ENCODE measurements at regions not wholly inside any gene's neighbourhood (a gene's known extent, or its start where the extent isn't known, plus 50 kb on each side); places are given as distances from the start of the nearest gene placed in this dataset.

- BruUV-seq (replicated peaks) = no TSS peak
- Histone ChIP-seq H3K9me3 (ENCODE audit: low read depth, low read length, poor library complexity, severe bottlenecking) (no peaks in the 10 kb centered on the region), H3K4me1 (ENCODE audit: insufficient read depth, low read length, poor library complexity, severe bottlenecking) (peaks cover 3% of the 10 kb centered on the region), H3K27ac (ENCODE audit: low read depth, low read length, poor library complexity, severe bottlenecking) (no peak overlapping the region), H3K4me3 (ENCODE audit: low read depth, low read length, poor library complexity, severe bottlenecking) (no peak overlapping the region), H3K27me3 (replicated peaks; ENCODE audit: insufficient read depth, low read depth, low read length, poor library complexity) (no peaks in the 10 kb centered on the region), H3K36me3 (ENCODE audit: insufficient read depth, low read length, poor library complexity, severe bottlenecking) (no peaks in the 10 kb centered on the region)
- ChIA-PET CTCF (no interaction called here), POLR2A (ENCODE audit: low non-redundant PET) (no interaction called here)
- no peak for DNase-seq (ENCODE audit: low spot score)
- TF ChIP-seq CTCF (conservative IDR thresholded peaks at IDR 0.05; ENCODE audit: low read depth, low read length) = no peak
- no peak for TF ChIP-seq EZH2 (IDR thresholded peaks at IDR 0.05; ENCODE audit: borderline replicate concordance, low read depth, low read length, poor library complexity, severe bottlenecking)
- intact Hi-C loops (cut with micrococcal nuclease; ENCODE audit: unreplicated experiment) = loop anchor here (10.0 kb wide), 2 partner anchors 228 to 518 kb away; no protein-coding TSS in a partner anchor
Measured at GRCh38 chr3:162082516-162082915, 585.9 kb downstream of the OTOL1 start.

GRCh38 chr3:162087361-162087760 is 590.8 kb downstream of the OTOL1 start:
- Histone ChIP-seq H3K4me3 (ENCODE audit: low read depth, low read length, poor library complexity, severe bottlenecking) (no peak overlapping the region), H3K27me3 (replicated peaks; ENCODE audit: insufficient read depth, low read depth, low read length, poor library complexity) (no peaks in the 10 kb centered on the region), H3K36me3 (ENCODE audit: insufficient read depth, low read length, poor library complexity, severe bottlenecking) (no peaks in the 10 kb centered on the region), H3K27ac (ENCODE audit: low read depth, low read length, poor library complexity, severe bottlenecking) (no peak overlapping the region), H3K4me1 (ENCODE audit: insufficient read depth, low read length, poor library complexity, severe bottlenecking) (peaks cover 16% of the 10 kb centered on the region), H3K9me3 (ENCODE audit: low read depth, low read length, poor library complexity, severe bottlenecking) (no peaks in the 10 kb centered on the region)
- TF ChIP-seq CTCF (conservative IDR thresholded peaks at IDR 0.05; ENCODE audit: low read depth, low read length) (no peak), EZH2 (IDR thresholded peaks at IDR 0.05; ENCODE audit: borderline replicate concordance, low read depth, low read length, poor library complexity, severe bottlenecking) (no peak)
- ChIA-PET POLR2A (ENCODE audit: low non-redundant PET) (no interaction called here), CTCF (no interaction called here)
- intact Hi-C loops (cut with micrococcal nuclease; ENCODE audit: unreplicated experiment) = loop anchor here (10.0 kb wide), 2 partner anchors 233 to 523 kb away; no protein-coding TSS in a partner anchor
- BruUV-seq (replicated peaks) = no TSS peak
- no peak for DNase-seq (ENCODE audit: low spot score)

- no peak overlapping the region for H3K4me3 ChIP-seq (ENCODE audit: low read depth, low read length, poor library complexity, severe bottlenecking)
- TF ChIP-seq EZH2 (IDR thresholded peaks at IDR 0.05; ENCODE audit: borderline replicate concordance, low read depth, low read length, poor library complexity, severe bottlenecking) (no peak), CTCF (conservative IDR thresholded peaks at IDR 0.05; ENCODE audit: low read depth, low read length) (no peak)
- DNase-seq (ENCODE audit: low spot score) = no peak
- no peaks in the 10 kb centered on the region for H3K9me3 ChIP-seq (ENCODE audit: low read depth, low read length, poor library complexity, severe bottlenecking)
- ChIA-PET POLR2A (ENCODE audit: low non-redundant PET) (no interaction called here), CTCF (no interaction called here)
- peaks cover 13% of the 10 kb centered on the region for H3K4me1 ChIP-seq (ENCODE audit: insufficient read depth, low read length, poor library complexity, severe bottlenecking)
- no peaks in the 10 kb centered on the region for H3K27me3 ChIP-seq (replicated peaks; ENCODE audit: insufficient read depth, low read depth, low read length, poor library complexity)
- no peaks in the 10 kb centered on the region for H3K36me3 ChIP-seq (ENCODE audit: insufficient read depth, low read length, poor library complexity, severe bottlenecking)
- intact Hi-C loops (cut with micrococcal nuclease; ENCODE audit: unreplicated experiment) = no loop called here
- no TSS peak for BruUV-seq (replicated peaks)
- no peak overlapping the region for H3K27ac ChIP-seq (ENCODE audit: low read depth, low read length, poor library complexity, severe bottlenecking)
Measured at GRCh38 chr3:162092751-162093150, 596.1 kb downstream of the OTOL1 start.

All from A673 (cell line).